Right lobe of liver (tissue), 6 donors: ENCODE measurements at regions not wholly inside any gene's neighbourhood (a gene's known extent, or its start where the extent isn't known, plus 50 kb on each side); places are given as distances from the start of the nearest gene placed in this dataset.

Source experiments
- ATAC-seq, 4 donors: fragments of 200-7000 bp; cut with Tn5 transposase; one replicate each; pipeline ENCODE4 v1.9.1; 2020; ENCODE audit warnings: mild to moderate bottlenecking in 4 of 4, moderate library complexity in 4 of 4
- DNase-seq, 3 donors: peaks; one replicate each; pipeline ENCODE4 v3.0.0-alpha.2; 2020
- H3K27ac ChIP-seq, 3 donors: fragments of 200-600 bp; one replicate each; pipeline ENCODE4 v1.8.0; 2022
- H3K27me3 ChIP-seq, 2 donors: fragments of 200-600 bp; one replicate each; pipeline ENCODE4 v1.8.0; 2022
- H3K36me3 ChIP-seq, 4 donors: fragments of 200-600 bp; sonication (generic) in 1 of 4; one replicate each; pipeline versions ENCODE4 v1.5.1 to v1.8.0; 2017 to 2022; ENCODE audit warnings: control low read depth in 1 of 4
- H3K4me1 ChIP-seq, 4 donors: fragments of 200-600 bp; sonication (generic) in 1 of 4; one replicate each; pipeline versions ENCODE4 v1.5.1 to v1.8.0; 2017 to 2022; ENCODE audit warnings: control low read depth in 1 of 4
- H3K4me3 ChIP-seq, 3 donors: fragments of 200-600 bp; one replicate each; pipeline ENCODE4 v1.8.0; 2022
- H3K9me3 ChIP-seq, 4 donors: fragments of 200-600 bp; sonication (generic) in 1 of 4; one replicate each; pipeline versions ENCODE4 v1.5.1 to v1.8.0; 2017 to 2022; ENCODE audit warnings: control low read depth in 1 of 4
- CTCF ChIP-seq, 4 donors: fragments of 200-600 bp in 3 of 4; fragments of 450-650 bp in 1 of 4; IDR thresholded peaks; one replicate each; pipeline versions ENCODE4 v1.5.1 to v1.8.0; 2016 to 2022; ENCODE audit warnings: antibody characterized with exemption in 4 of 4, mild to moderate bottlenecking in 2 of 4
- POLR2A ChIP-seq: fragments of 450-650 bp; IDR thresholded peaks from one replicate; pipeline ENCODE4 v1.6.1; 2017; ENCODE audit warnings: antibody characterized with exemption, mild to moderate bottlenecking
- WGBS: methylation state at CpG from one replicate; pipeline ENCODE4 v1.1.6; 2018; ENCODE audit warnings: low coverage, low lambda C conversion rate; ENCODE audit not compliant: insufficient coverage; ENCODE audit errors: missing lambda C conversion rate; 5-methylcytosine and 5-hydroxymethylcytosine counted together
- intact Hi-C, 2 donors: fragments of 100-400 bp; cut with DNase I; formaldehyde crosslinking; loops; one replicate each; pipeline versions ENCODE4 v1.11.2 to v1.14.1; 2022
- donor health status: DM: no; HTN: yes; CAD: no.
- donor health status: DM: no; HTN: no; CAD: no.
- donor health status: DM: no; HTN: no; CAD: no.
- donor health status: DM: no; HTN: yes; CAD: no.
- donor health status: DM: no; HTN: yes; CAD: no.

DNA sequence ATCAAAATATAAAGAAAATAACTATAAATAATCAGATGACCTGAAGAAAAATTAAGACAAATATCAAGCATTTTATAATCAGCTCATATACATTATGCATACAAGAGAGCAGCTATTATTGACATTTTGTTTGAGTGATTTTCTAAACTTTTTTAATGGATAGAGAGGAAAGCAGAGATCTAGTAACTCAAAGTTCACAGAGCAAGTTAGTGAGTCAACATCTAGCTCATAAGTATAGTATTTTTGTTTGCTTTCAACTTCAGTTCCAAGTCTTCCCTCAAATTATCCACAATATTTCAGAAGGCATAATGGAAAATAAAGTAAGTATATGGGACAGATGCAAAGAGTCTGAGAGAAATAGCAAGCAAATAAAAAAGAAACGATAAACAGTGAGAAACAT lies 470.1 kb upstream of the ALCAM start:
- intact Hi-C loops, result no loop called here
- no peak for ATAC-seq
- no peaks in the 10 kb centered on the region for H3K27me3 ChIP-seq

DNA sequence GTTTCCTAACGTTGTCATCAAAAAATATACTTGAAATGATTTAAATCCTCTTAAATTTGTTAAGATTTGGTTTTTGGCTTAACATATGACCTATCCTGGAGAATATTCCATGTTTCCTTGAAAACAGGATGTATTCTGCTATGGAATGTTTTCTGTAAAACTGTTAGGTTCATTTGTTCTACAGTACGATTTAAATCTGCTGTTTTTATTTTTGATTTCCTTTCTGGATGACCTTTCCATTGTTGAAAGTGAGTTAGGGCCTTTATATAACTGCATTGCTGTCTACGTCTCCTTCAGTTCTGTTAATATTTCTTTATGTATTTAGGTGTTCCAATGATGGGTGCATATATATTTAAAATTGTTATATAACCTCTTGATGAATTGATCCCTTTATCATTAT lies 465.3 kb upstream of the ALCAM start:
- H3K27me3 ChIP-seq, result no peaks in the 10 kb centered on the region
- no peak overlapping the region for H3K4me3 ChIP-seq
- intact Hi-C loops, result no loop called here
- H3K9me3 ChIP-seq, result no peaks in the 10 kb centered on the region
- H3K36me3 ChIP-seq, result no peaks in the 10 kb centered on the region
- no peaks in the 10 kb centered on the region for H3K4me1 ChIP-seq
- no peak for ATAC-seq
- H3K27ac ChIP-seq, result no peak overlapping the region
- no peak for TF ChIP-seq CTCF (IDR thresholded peaks at IDR 0.05)
- no peak for DNase-seq
- 53% methylated on average over 3 of the region's 3 CpGs for WGBS

More for the DNA sequence above, 470.1 kb upstream of the ALCAM start:
- Histone ChIP-seq H3K4me3 (no peak overlapping the region), H3K4me1 (no peaks in the 10 kb centered on the region), H3K27ac (no peak overlapping the region), H3K9me3 (no peaks in the 10 kb centered on the region), H3K36me3 (no peaks in the 10 kb centered on the region)
- no peak for DNase-seq
- 76% methylated on average over 1 of the region's 1 CpG for WGBS
- TF ChIP-seq POLR2A, result no peak

GRCh38 chr3:104903064-104903463 lies 463.6 kb upstream of the ALCAM start:
- H3K27me3 ChIP-seq, result no peaks in the 10 kb centered on the region
- WGBS, result 32% methylated on average over 3 of the region's 3 CpGs

GRCh38 chr3:104906001-104906639 lies 460.6 kb upstream of the ALCAM start:
- DNase-seq (no peak), ATAC-seq (peak in 1 of 4 donors; percentile 24)
- no peak overlapping the region for H3K4me3 ChIP-seq
- no peaks in the 10 kb centered on the region for H3K9me3 ChIP-seq
- TF ChIP-seq CTCF (IDR thresholded peaks at IDR 0.05), result no peak
- TF ChIP-seq POLR2A, result no peak
- no peak overlapping the region for H3K27ac ChIP-seq
- no peaks in the 10 kb centered on the region for H3K27me3 ChIP-seq
- no peaks in the 10 kb centered on the region for H3K4me1 ChIP-seq
- H3K36me3 ChIP-seq, result no peaks in the 10 kb centered on the region
- WGBS, result 82% methylated on average over 9 of the region's 17 CpGs
- intact Hi-C loops, result no loop called here

More at GRCh38 chr3:104903064-104903463, 463.6 kb upstream of the ALCAM start:
- no peak for TF ChIP-seq CTCF (IDR thresholded peaks at IDR 0.05)
- TF ChIP-seq POLR2A, result no peak
- intact Hi-C loops, result no loop called here
- no peak overlapping the region for H3K27ac ChIP-seq
- ATAC-seq (no peak), DNase-seq (no peak)
- H3K4me1 ChIP-seq, result no peaks in the 10 kb centered on the region
- H3K36me3 ChIP-seq, result no peaks in the 10 kb centered on the region
- H3K4me3 ChIP-seq, result no peak overlapping the region
- H3K9me3 ChIP-seq, result no peaks in the 10 kb centered on the region

DNA sequence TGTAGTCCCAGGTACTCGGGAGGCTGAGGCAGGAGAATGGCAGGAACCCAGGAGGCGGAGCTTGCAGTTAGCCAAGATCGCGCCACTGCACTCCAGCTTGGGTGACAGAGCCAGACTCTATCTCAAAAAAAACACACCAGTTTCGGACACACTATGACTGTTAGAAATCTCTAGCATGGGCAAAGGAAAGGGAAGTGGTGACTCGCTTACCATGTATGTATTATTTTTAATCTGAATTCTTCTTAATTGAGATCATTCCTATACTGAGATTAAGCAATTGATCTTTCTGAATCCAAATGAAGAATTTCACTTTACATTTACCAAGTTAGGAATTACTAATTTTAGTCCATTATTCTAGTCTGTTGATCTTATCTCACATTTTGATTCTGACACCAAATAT lies 459.2 kb upstream of the ALCAM start:
- TF ChIP-seq POLR2A (no peak), CTCF (IDR thresholded peaks at IDR 0.05) (no peak)
- Histone ChIP-seq H3K4me1 (no peaks in the 10 kb centered on the region), H3K9me3 (no peaks in the 10 kb centered on the region), H3K27ac (no peak overlapping the region), H3K27me3 (no peaks in the 10 kb centered on the region), H3K4me3 (no peak overlapping the region), H3K36me3 (no peaks in the 10 kb centered on the region)
- intact Hi-C loops, result no loop called here
- ATAC-seq (no peak), DNase-seq (no peak)
- WGBS, result 58% methylated on average over 2 of the region's 6 CpGs
